Smooth muscle cell (in vitro differentiated cells): ENCODE measurements at regions not wholly inside any gene's neighbourhood (a gene's known extent, or its start where the extent isn't known, plus 50 kb on each side); places are given as distances from the start of the nearest gene placed in this dataset.
"Not testable (repeated sequence)": the region's sequence is repeated elsewhere in the genome, so short reads cannot be mapped to it uniquely, and the experiment has no call there.

Source experiments
- DNase-seq: peaks from one replicate; lab custom pipeline; 2025; ENCODE audit not compliant: unreplicated experiment; lab: John Stamatoyannopoulos, UW
- H2AFZ ChIP-seq: fragments of 200-600 bp; sonication (generic); 2 replicates; pipeline ENCODE4 v1.6.0; 2016; ENCODE audit warnings: antibody characterized with exemption, low read depth, mild to moderate bottlenecking
- H3F3A ChIP-seq: fragments of 200-600 bp; sonication (generic); 2 replicates; pipeline ENCODE4 v1.6.0; 2017; ENCODE audit warnings: antibody characterized with exemption, low read depth
- H3K27ac ChIP-seq: fragments of 200-600 bp; sonication (generic); 2 replicates; pipeline ENCODE4 v1.5.1; 2016; ENCODE audit warnings: low read depth, mild to moderate bottlenecking
- H3K27me3 ChIP-seq: fragments of 200-600 bp; sonication (generic); 2 replicates; pipeline ENCODE4 v1.6.1; 2016; ENCODE audit warnings: low read depth, mild to moderate bottlenecking
- H3K36me3 ChIP-seq: fragments of 200-600 bp; sonication (generic); 2 replicates; pipeline ENCODE4 v1.5.1; 2016; ENCODE audit warnings: low read depth
- H3K4me1 ChIP-seq: fragments of 200-600 bp; sonication (generic); 2 replicates; pipeline ENCODE4 v1.5.1; 2016; ENCODE audit warnings: low read depth
- H3K4me2 ChIP-seq: fragments of 200-600 bp; sonication (generic); 2 replicates; pipeline ENCODE4 v1.6.0; 2016; ENCODE audit warnings: mild to moderate bottlenecking
- H3K4me3 ChIP-seq: fragments of 200-600 bp; sonication (generic); 2 replicates; pipeline ENCODE4 v1.5.1; 2016; ENCODE audit warnings: mild to moderate bottlenecking
- H3K79me2 ChIP-seq: fragments of 200-600 bp; sonication (generic); 2 replicates; pipeline ENCODE4 v1.6.0; 2016; ENCODE audit warnings: low read depth, mild to moderate bottlenecking
- H3K9ac ChIP-seq: fragments of 200-600 bp; sonication (generic); 2 replicates; pipeline ENCODE4 v1.6.0; 2016; ENCODE audit warnings: low read depth
- H3K9me3 ChIP-seq: fragments of 200-600 bp; sonication (generic); replicated peaks from 2 replicates; pipeline ENCODE4 v1.5.1; 2016; ENCODE audit warnings: low read depth
- H4K20me1 ChIP-seq: fragments of 200-600 bp; sonication (generic); 2 replicates; pipeline ENCODE4 v1.6.0; 2016; ENCODE audit warnings: low read depth
- WGBS: methylation state at CpG from one replicate; pipeline ENCODE4 v1.1.7; 2016; ENCODE audit warnings: low lambda C conversion rate; 5-methylcytosine and 5-hydroxymethylcytosine counted together
- TF ChIP-seq, protein P1 (sequence below): fragments of 200-600 bp; sonication (generic); IDR thresholded peaks from 2 replicates; pipeline ENCODE4 v1.5.1; 2017; ENCODE audit warnings: borderline replicate concordance, mild to moderate bottlenecking, antibody characterized with exemption; ENCODE audit not compliant: insufficient read depth, poor library complexity, severe bottlenecking

DNA sequence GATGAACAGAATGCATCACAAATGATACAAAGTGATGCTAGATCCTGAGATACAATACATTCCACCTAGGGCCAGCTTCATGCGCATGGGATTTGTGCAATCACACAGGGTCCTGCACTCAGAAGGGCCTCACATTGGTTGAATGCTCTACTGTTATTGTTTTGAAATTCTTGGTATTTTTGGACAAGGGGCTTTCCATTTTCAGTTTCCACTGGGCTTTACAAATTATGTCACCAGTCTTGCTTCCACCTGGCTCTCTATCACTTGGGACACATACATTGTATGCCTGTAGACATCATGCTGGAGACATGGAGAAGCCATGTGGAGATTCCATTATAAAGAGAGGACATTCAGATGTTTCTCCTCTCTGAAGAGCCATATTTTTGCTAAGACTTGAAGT lies 155.8 kb downstream of the NAA11 start:
- Histone ChIP-seq H3K27me3 (no peaks in the 10 kb centered on the region), H3K27ac (no peak overlapping the region), H3K9me3 (no peaks in the 10 kb centered on the region), H3K9ac (no peak overlapping the region), H3K4me1 (no peaks in the 10 kb centered on the region), H3K36me3 (no peaks in the 10 kb centered on the region), H3K79me2 (no peaks in the 10 kb centered on the region), H4K20me1 (no peaks in the 10 kb centered on the region), H3F3A (no peaks in the 10 kb centered on the region), H2AFZ (no peak overlapping the region), H3K4me3 (no peak overlapping the region), H3K4me2 (no peak overlapping the region)
- TF ChIP-seq, protein P1, sequence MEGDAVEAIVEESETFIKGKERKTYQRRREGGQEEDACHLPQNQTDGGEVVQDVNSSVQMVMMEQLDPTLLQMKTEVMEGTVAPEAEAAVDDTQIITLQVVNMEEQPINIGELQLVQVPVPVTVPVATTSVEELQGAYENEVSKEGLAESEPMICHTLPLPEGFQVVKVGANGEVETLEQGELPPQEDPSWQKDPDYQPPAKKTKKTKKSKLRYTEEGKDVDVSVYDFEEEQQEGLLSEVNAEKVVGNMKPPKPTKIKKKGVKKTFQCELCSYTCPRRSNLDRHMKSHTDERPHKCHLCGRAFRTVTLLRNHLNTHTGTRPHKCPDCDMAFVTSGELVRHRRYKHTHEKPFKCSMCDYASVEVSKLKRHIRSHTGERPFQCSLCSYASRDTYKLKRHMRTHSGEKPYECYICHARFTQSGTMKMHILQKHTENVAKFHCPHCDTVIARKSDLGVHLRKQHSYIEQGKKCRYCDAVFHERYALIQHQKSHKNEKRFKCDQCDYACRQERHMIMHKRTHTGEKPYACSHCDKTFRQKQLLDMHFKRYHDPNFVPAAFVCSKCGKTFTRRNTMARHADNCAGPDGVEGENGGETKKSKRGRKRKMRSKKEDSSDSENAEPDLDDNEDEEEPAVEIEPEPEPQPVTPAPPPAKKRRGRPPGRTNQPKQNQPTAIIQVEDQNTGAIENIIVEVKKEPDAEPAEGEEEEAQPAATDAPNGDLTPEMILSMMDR, result no peak
- 100% methylated on average over 1 of the region's 1 CpG for WGBS
- no peak for DNase-seq

DNA sequence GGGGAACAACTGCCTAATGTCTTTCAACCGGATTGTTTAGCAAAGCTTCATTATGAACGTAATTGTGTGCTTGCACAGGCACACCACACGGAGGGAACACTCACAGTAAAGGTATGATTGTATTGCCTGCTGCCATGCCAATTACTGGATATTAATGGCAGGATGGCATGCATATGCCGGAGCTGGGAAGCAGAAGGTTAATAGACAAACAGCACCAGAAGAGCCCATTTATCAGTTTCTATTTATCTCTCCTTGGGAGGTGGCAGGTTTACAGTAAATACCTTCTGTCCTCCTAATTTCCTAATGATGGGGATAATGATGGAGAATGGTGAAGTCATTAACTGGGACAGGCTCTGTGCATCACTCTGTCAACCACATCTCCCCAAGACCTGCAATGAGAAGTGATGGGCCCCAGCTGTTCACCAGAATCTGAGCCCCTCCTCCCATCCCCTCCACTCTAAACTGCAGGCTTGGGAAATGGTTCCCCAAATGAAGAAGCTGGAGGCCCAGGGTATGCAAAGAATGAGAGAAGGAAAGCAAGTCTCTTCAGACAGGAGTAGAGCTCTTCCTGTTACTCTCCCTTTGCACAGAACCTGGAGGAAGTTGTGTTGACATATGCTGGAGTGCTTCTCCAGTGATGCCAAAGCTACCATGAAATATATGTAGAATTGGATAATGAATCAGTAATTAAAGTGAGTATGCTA lies 160.8 kb downstream of the NAA11 start:
- Histone ChIP-seq H3K4me1 (no peaks in the 10 kb centered on the region), H3K79me2 (no peaks in the 10 kb centered on the region), H3F3A (no peaks in the 10 kb centered on the region), H2AFZ (no peak overlapping the region), H3K36me3 (no peaks in the 10 kb centered on the region), H3K9me3 (no peaks in the 10 kb centered on the region), H3K4me3 (no peak overlapping the region), H4K20me1 (no peaks in the 10 kb centered on the region), H3K27ac (no peak overlapping the region), H3K27me3 (no peaks in the 10 kb centered on the region), H3K4me2 (no peak overlapping the region), H3K9ac (no peak overlapping the region)
- WGBS, result 78% methylated on average over 4 of the region's 4 CpGs
- TF ChIP-seq, protein P1, result no peak
- no peak for DNase-seq

DNA sequence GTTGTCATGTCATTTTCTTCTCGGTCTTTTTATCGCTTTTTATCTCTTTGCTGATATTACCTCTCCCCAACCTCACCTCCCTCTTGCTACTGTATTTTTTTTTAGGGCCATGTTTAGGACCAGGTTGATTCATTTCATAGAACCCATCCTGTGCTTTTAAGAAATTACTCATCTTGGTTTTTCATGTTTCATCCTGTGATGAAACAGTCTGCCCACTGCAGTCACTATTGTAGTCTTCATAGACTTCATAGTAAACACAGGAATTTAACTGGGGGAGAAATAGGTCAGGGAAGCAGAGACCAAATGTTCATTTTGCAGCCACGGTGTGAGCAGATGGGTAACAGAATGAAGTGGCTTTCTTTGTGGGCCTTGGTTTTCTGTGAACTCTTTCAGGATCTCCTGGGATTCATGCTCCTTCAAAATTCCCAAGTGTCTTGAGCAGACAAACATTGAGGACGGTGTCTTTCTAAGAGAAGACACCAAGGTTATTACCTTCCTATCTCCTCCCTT lies 161.8 kb downstream of the NAA11 start:
- Histone ChIP-seq H4K20me1 (no peaks in the 10 kb centered on the region), H3F3A (no peaks in the 10 kb centered on the region), H3K4me1 (no peaks in the 10 kb centered on the region), H3K9me3 (no peaks in the 10 kb centered on the region), H3K9ac (no peak overlapping the region), H3K36me3 (no peaks in the 10 kb centered on the region), H2AFZ (no peak overlapping the region), H3K27me3 (no peaks in the 10 kb centered on the region), H3K4me3 (no peak overlapping the region), H3K79me2 (no peaks in the 10 kb centered on the region), H3K4me2 (no peak overlapping the region), H3K27ac (no peak overlapping the region)
- no peak for DNase-seq
- TF ChIP-seq, protein P1, result no peak
- WGBS, result 76% methylated on average over 4 of the region's 4 CpGs

DNA sequence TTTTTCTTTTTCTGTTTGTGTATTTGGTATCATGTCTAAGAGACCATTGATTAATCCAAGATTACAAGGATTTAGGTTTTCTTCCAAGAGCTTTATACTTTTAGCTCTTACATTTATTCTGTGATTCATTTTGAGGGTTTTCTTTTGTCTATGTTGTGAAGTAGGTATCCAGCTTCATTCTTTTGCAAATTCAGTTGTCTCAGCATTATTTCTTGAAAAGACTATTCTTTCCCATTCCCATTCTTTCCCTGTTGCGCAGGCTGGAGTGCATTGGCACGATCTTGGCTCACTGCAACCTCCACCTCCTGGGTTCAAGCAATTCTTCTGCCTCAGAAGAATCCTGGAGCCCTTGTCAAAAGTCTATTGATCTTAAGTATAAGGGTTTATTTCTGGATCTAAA lies 164.9 kb downstream of the NAA11 start:
- no peak overlapping the region for H3K27ac ChIP-seq
- no peak overlapping the region for H3K4me2 ChIP-seq
- no peaks in the 10 kb centered on the region for H3K4me1 ChIP-seq
- H3K79me2 ChIP-seq, result no peaks in the 10 kb centered on the region
- H3K27me3 ChIP-seq, result no peaks in the 10 kb centered on the region
- no peak for DNase-seq
- H3K9ac ChIP-seq, result no peak overlapping the region
- no peaks in the 10 kb centered on the region for H3K36me3 ChIP-seq
- 89% methylated on average over 2 of the region's 2 CpGs for WGBS
- TF ChIP-seq, protein P1, result no peak
- H3K4me3 ChIP-seq, result no peak overlapping the region
- no peaks in the 10 kb centered on the region for H3F3A ChIP-seq
- no peaks in the 10 kb centered on the region for H4K20me1 ChIP-seq
- no peak overlapping the region for H2AFZ ChIP-seq
- H3K9me3 ChIP-seq, result no peaks in the 10 kb centered on the region

DNA sequence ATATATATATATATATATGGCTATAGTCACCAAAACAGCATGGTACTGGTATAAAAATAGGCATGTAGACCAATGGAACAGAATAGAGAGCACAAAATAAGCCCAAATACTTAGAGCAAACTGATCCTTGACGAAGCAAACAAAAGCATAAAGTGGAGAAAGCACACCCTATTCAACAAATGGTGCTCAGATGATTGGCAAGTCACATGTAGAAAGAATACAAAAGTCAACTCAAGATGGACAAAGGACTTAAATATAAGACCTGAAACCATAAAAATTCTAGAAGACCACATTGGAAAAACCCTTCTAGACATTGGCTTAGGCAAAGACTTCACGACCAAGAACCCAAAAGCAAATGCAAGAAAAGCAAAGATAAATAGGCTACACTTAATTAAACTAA lies 167.2 kb downstream of the NAA11 start:
- H3K9me3 ChIP-seq, H3K27ac ChIP-seq, H3K27me3 ChIP-seq, H3F3A ChIP-seq, H3K9ac ChIP-seq, H3K36me3 ChIP-seq, H4K20me1 ChIP-seq, H2AFZ ChIP-seq, H3K4me2 ChIP-seq, H3K4me1 ChIP-seq, H3K79me2 ChIP-seq, DNase-seq, H3K4me3 ChIP-seq: not testable (repeated sequence)
- whole genome bisulfite sequencing, result 82% methylated on average over 2 of the region's 2 CpGs
